ENCODE measurements at regions not wholly inside any gene's neighbourhood (a gene's known extent, or its start where the extent isn't known, plus 50 kb on each side); places are given as distances from the start of the nearest gene placed in this dataset.

- H3K9me3 ChIP-seq: no peaks in the 10 kb centered on the region
- H3K27ac ChIP-seq: no peak overlapping the region
- H3K4me3 ChIP-seq (ENCODE audit: low read depth in 1 of 2, low read length in 1 of 2): no peak overlapping the region
- H3K36me3 ChIP-seq: no peaks in the 10 kb centered on the region
- H3K4me1 ChIP-seq (ENCODE audit: control insufficient read depth in 1 of 2, insufficient read depth in 1 of 2, low read depth in 1 of 2, low read length in 1 of 2): no peaks in the 10 kb centered on the region
- no peaks in the 10 kb centered on the region for H3K27me3 ChIP-seq
- no peak for TF ChIP-seq CTCF (IDR thresholded peaks at IDR 0.05)
These were observed 90.0 kb upstream of the SEMA3C start for GRCh38 chr7:81008901-81009300.

DNA sequence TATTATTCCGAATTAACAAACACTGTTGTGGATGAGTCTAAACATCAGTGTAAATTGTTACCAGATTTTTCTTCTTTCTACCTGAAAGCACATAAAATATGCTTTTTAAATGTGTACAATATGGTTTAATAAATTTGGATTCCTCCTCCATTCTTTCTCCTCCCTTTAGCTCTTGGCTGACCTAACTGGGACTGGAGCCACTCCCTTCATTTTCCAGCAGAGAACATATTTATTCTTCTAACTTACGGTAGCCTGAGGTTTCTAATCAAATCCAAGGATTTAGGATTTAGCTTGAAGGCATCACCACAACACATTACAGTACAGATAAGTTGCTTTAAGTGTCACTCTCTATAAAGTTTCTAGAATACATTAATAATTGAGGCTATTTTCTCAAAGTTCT is 88.2 kb upstream of the SEMA3C start:
- no peak overlapping the region for H3K27ac ChIP-seq
- no peaks in the 10 kb centered on the region for H3K4me1 ChIP-seq (ENCODE audit: control insufficient read depth in 1 of 2, insufficient read depth in 1 of 2, low read depth in 1 of 2, low read length in 1 of 2)
- TF ChIP-seq CTCF (IDR thresholded peaks at IDR 0.05): no peak
- H3K9me3 ChIP-seq: no peaks in the 10 kb centered on the region
- H3K4me3 ChIP-seq (ENCODE audit: low read depth in 1 of 2, low read length in 1 of 2): no peak overlapping the region
- no peaks in the 10 kb centered on the region for H3K36me3 ChIP-seq
- no peaks in the 10 kb centered on the region for H3K27me3 ChIP-seq

- H3K27ac ChIP-seq: no peak overlapping the region
- no peaks in the 10 kb centered on the region for H3K4me1 ChIP-seq (ENCODE audit: control insufficient read depth in 1 of 2, insufficient read depth in 1 of 2, low read depth in 1 of 2, low read length in 1 of 2)
- H3K27me3 ChIP-seq: no peaks in the 10 kb centered on the region
- no peaks in the 10 kb centered on the region for H3K36me3 ChIP-seq
- H3K9me3 ChIP-seq: no peaks in the 10 kb centered on the region
- H3K4me3 ChIP-seq (ENCODE audit: low read depth in 1 of 2, low read length in 1 of 2): no peak overlapping the region
- TF ChIP-seq CTCF (IDR thresholded peaks at IDR 0.05): no peak
These were observed 86.4 kb upstream of the SEMA3C start for GRCh38 chr7:81005254-81005653.

- H3K27me3 ChIP-seq: no peaks in the 10 kb centered on the region
- H3K4me3 ChIP-seq (ENCODE audit: low read depth in 1 of 2, low read length in 1 of 2): no peak overlapping the region
- no peaks in the 10 kb centered on the region for H3K4me1 ChIP-seq (ENCODE audit: control insufficient read depth in 1 of 2, insufficient read depth in 1 of 2, low read depth in 1 of 2, low read length in 1 of 2)
- H3K36me3 ChIP-seq: no peaks in the 10 kb centered on the region
- H3K9me3 ChIP-seq: no peaks in the 10 kb centered on the region
- no peak overlapping the region for H3K27ac ChIP-seq
- no peak for TF ChIP-seq CTCF (IDR thresholded peaks at IDR 0.05)
These were observed 85.2 kb upstream of the SEMA3C start for GRCh38 chr7:81004098-81004497.

- Histone ChIP-seq H3K27me3 (no peaks in the 10 kb centered on the region), H3K36me3 (no peaks in the 10 kb centered on the region), H3K27ac (no peak overlapping the region), H3K4me3 (ENCODE audit: low read depth in 1 of 2, low read length in 1 of 2) (no peak overlapping the region), H3K9me3 (no peaks in the 10 kb centered on the region), H3K4me1 (ENCODE audit: control insufficient read depth in 1 of 2, insufficient read depth in 1 of 2, low read depth in 1 of 2, low read length in 1 of 2) (no peaks in the 10 kb centered on the region)
- TF ChIP-seq CTCF (IDR thresholded peaks at IDR 0.05): no peak
These were observed 84.5 kb upstream of the SEMA3C start for GRCh38 chr7:81003326-81003725.

DNA sequence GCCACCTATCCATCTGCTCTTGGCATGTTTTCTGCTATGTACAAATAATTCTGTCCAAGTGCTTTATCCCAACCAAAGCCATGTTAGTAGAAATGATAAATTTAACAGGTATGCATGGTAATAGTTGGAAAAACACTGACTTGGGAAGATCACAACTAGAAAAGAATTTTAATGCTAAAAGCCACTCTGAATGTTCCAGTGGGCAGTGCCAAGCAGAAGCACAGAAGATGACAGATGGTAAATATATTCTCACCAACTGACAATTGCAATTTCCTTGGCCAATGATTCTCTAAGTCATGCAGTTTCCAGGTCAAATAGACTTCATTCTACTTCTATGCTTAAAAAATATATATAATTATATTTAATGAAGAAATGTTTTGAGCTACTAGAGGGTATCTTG is 83.6 kb upstream of the SEMA3C start:
- H3K9me3 ChIP-seq: no peaks in the 10 kb centered on the region
- no peaks in the 10 kb centered on the region for H3K4me1 ChIP-seq (ENCODE audit: control insufficient read depth in 1 of 2, insufficient read depth in 1 of 2, low read depth in 1 of 2, low read length in 1 of 2)
- TF ChIP-seq CTCF (IDR thresholded peaks at IDR 0.05): no peak
- H3K36me3 ChIP-seq: no peaks in the 10 kb centered on the region
- no peak overlapping the region for H3K27ac ChIP-seq
- H3K27me3 ChIP-seq: no peaks in the 10 kb centered on the region
- H3K4me3 ChIP-seq (ENCODE audit: low read depth in 1 of 2, low read length in 1 of 2): no peak overlapping the region

Data from neutrophil (primary cell).